GM12872 (cell line): ENCODE measurements at regions not wholly inside any gene's neighbourhood (a gene's known extent, or its start where the extent isn't known, plus 50 kb on each side); places are given as distances from the start of the nearest gene placed in this dataset.

Source experiments
- TF ChIP-seq, protein P1 (sequence below): IDR thresholded peaks from 3 replicates; pipeline ENCODE4 v1.5.1; 2011; ENCODE audit warnings: low read depth, mild to moderate bottlenecking, low read length, moderate library complexity; ENCODE audit not compliant: insufficient read depth

DNA sequence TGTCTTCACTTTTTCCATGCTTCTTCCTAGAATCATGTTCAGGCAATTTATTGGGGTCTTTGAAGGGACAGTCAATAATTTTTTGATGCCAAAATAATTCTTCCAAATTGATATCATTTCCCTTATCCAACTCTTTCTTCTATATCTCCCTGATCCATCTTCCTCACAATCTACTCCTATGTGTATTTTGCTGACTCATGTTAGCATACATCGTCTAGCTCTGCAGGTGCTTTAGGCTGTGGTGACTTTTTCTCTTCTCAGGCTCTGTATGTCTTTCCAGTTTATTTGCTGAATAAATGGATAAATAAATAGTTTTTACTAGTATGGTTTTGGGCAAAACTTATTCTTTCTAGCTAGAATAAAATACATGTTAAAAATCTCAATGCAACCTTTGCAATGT, 1650.9 kb upstream of the TMEFF2 start:
- TF ChIP-seq, protein P1, sequence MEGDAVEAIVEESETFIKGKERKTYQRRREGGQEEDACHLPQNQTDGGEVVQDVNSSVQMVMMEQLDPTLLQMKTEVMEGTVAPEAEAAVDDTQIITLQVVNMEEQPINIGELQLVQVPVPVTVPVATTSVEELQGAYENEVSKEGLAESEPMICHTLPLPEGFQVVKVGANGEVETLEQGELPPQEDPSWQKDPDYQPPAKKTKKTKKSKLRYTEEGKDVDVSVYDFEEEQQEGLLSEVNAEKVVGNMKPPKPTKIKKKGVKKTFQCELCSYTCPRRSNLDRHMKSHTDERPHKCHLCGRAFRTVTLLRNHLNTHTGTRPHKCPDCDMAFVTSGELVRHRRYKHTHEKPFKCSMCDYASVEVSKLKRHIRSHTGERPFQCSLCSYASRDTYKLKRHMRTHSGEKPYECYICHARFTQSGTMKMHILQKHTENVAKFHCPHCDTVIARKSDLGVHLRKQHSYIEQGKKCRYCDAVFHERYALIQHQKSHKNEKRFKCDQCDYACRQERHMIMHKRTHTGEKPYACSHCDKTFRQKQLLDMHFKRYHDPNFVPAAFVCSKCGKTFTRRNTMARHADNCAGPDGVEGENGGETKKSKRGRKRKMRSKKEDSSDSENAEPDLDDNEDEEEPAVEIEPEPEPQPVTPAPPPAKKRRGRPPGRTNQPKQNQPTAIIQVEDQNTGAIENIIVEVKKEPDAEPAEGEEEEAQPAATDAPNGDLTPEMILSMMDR: no peak

DNA sequence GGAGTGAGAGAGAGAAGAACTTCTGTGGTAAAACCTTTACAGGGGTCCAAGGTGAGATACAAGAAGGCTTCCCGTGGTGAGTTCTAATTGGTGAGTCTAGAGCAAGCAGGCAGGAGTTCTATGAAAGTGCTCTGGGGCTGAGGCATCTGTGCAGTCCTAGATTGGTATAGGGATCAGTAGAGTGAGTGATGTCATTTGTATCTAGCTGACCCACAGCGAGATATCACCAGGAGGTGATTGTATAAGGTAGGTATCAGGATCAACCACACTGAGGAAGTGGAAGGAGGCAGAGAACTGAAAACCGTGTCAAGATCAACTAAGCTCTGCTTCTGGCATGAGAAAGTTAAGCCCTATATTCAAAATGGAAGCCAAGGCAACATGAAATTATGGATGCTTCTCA, 1648.9 kb upstream of the TMEFF2 start:
- TF ChIP-seq, protein P1: no peak

DNA sequence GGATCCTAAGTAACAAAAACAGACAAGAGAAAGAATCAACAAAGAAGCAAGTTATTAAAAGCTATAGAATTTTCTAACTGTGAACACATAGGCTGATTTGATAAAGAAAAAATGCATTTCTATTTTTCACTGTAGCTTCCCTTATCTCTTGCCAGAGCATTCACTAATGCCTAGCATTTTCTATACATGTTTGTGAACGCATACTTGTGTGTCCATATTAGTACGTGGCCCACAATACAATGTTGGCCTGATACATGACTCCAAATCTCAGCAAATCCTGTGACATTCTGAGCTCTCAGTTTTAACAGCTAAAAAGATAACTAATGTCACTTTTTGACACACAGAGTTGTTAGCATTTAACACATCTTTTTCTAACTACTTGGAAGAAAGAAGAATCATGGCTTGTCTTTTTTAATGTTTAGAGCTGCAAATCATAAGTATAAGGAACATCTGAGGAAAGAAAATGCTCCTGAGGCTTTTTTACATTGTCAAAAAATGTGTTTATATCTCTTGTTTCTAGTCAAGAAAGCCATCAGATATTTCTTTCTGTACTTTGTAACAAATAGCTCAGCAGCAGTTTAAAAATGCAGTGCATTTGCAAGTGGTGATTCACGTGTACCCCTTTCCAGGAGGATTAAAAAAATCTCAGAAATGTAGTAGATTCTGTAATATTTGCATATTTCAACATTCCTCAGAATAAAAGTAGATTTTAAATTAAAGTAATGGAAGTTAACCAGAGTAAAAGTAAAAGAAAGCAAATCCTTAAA, 1646.8 kb upstream of the TMEFF2 start:
- TF ChIP-seq, protein P1: no peak

DNA sequence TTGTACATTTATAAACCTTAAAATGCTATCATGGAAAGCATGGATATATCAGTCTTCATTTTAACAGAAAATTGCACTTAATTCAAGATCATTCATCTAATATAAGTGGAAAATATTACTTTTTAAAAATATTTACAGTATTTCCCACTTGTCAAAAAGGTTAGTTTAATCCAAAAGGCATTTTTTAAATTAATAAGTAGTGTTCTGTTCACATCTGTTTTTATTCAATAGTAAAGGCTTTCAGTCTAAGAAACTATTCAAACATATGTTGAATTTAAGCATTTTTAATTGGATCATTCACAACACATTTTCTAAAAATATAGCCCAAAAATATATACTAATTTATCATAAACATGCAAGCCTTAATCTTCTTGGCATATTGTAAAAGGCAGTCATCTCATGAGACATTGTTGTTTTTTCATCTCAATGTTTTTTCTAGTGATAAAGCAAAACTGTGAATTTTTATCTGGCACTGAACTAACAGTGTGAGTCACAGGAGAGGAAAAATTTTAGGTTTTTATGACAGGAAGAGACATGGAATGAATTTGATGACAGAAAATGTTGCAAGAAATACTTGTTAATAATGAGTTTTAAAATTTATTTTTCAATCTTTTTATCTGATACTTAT, 1642.5 kb upstream of the TMEFF2 start:
- TF ChIP-seq, protein P1: no peak

DNA sequence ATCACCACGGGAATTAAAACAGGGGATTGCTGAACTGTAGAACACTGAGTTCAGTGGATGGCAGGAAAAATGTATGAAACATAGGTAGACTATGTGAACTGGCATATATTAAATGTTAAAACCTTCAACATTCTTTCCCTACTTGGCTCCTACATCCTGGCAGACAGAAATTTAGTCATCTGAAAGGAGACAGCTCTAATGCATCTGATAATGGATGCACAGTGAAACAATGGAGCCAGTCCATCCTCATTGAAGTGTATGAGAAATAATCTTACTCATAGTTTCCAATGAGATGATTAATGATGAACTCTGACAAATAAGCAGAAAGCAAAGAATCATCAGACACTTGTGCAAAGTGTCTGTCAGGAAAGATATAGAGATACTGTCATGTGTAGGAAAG, 1629.7 kb upstream of the TMEFF2 start:
- TF ChIP-seq, protein P1: no peak

DNA sequence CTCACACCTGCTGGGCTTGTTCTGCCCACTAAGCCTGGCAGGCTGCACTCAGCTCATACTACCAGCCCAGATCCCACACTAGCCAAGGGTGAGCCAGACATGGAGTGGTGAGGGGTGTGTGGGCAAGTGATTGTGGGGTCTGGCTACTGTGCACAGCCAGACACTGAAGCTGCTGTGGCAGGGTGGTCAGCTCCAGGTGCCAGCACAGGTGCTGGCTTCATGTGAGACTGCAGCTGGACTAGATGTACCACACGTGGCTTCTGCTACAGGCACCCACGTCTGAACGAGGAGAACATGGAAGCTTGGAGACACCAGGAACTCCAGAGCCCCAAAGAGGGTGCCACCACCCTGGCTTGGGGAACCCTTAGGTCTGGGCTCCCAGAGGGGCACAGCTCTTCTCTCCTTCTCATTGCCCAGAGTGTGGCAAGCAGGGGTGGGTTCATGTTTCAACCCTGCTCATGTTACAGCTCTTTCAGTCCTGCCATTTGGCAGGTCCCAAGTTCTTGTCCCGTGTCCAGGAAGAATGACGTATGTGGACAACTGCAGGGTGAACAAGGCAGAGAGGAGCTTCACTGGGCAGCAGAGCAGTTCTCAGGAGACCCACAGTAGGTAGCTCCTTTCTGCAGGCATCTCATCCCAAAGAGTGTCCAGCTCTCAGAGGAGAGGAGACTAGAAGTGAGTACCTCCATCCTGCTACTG, 1624.2 kb upstream of the TMEFF2 start:
- TF ChIP-seq, protein P1: no peak

DNA sequence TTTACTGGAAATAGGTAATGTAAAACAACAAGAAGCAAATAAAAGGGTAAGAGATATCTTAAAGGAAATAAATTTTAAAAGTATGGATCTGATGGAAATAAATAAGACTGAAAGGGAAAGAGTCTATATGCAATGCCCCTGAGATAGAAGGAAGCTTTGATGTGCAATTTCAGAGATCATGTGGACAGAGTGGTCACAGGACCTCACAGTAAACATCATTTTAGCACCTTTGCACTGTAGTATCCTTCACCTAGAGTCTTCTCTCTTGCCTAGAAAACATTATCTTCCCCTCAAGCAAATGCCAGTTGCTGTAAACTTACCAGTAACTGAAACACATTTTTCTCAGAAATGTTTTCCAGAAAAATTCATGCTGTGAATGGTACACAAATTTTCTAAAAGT, 1621.3 kb upstream of the TMEFF2 start:
- TF ChIP-seq, protein P1: no peak
